ENCODE measurements at regions not wholly inside any gene's neighbourhood (a gene's known extent, or its start where the extent isn't known, plus 50 kb on each side); places are given as distances from the start of the nearest gene placed in this dataset. TPM values are rescaled to one million over a fixed set of nuclear protein-coding genes. Genes with fewer than 3 reads are reported as not detected.

DNA sequence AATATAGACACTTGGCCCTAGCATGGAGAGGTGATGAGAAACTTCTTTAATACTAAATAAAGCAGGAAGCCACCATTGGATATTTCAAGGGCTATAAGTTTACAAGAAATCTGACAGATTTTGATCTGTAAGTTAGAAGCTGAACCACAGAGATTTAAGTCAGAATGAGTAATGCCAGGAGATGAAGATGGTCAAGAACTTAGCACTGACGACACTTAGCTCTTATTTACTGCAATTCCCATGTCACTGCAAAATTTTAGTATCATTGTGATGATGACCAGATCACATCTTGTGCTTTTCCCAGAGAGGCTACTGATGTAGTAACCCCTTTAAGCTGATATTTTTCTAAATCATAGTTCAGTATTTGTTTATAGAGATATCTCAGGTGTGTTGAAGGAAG is 59.4 kb upstream of the CD96 start:
- peaks cover 0 to 6% (median 0%) of the 10 kb centered on the region in 5 donors for H3K4me1 ChIP-seq (ENCODE audit: control insufficient read depth in 5 of 5, insufficient read depth in 5 of 5, low read length in 5 of 5)

DNA sequence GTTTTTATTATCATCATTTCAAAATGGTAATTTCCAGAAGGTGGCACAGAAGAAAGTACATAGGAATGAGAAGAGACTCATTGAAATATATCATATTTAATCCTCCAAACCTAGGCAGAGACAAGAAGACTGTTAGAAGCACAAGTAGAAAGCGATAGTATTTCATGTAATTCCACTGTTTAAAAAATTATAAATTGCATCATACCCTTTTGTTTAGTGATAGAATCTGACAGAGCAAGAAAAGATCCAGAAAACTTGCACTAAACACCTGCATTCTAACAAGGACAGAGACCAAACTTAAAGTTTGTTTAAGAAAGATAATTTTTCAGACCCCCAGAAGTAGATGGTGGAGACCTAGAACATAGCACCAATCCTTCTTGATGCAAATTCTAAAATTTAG is 56.9 kb upstream of the CD96 start:
- Histone ChIP-seq H3K27ac (ENCODE audit: low read depth in 1 of 2, low read length in 1 of 2) (no peak overlapping the region), H3K4me1 (ENCODE audit: control insufficient read depth in 5 of 5, insufficient read depth in 5 of 5, low read length in 5 of 5) (peaks cover 0 to 6% (median 0%) of the 10 kb centered on the region in 5 donors), H3K4me3 (no peak overlapping the region), H3K9me3 (ENCODE audit: control insufficient read depth in 4 of 4, insufficient read depth in 3 of 4, low read length in 3 of 4) (peaks cover 0 to 7% (median 0%) of the 10 kb centered on the region in 4 donors), H3K9ac (ENCODE audit: insufficient read depth in 1 of 2, low read length in 2 of 2) (no peak overlapping the region), H3K27me3 (ENCODE audit: control insufficient read depth in 3 of 3, insufficient read depth in 3 of 3, low read length in 2 of 3) (no peaks in the 10 kb centered on the region), H3K36me3 (ENCODE audit: control insufficient read depth in 4 of 4, insufficient read depth in 4 of 4, low read length in 4 of 4) (no peaks in the 10 kb centered on the region)
- TF ChIP-seq, protein P1, sequence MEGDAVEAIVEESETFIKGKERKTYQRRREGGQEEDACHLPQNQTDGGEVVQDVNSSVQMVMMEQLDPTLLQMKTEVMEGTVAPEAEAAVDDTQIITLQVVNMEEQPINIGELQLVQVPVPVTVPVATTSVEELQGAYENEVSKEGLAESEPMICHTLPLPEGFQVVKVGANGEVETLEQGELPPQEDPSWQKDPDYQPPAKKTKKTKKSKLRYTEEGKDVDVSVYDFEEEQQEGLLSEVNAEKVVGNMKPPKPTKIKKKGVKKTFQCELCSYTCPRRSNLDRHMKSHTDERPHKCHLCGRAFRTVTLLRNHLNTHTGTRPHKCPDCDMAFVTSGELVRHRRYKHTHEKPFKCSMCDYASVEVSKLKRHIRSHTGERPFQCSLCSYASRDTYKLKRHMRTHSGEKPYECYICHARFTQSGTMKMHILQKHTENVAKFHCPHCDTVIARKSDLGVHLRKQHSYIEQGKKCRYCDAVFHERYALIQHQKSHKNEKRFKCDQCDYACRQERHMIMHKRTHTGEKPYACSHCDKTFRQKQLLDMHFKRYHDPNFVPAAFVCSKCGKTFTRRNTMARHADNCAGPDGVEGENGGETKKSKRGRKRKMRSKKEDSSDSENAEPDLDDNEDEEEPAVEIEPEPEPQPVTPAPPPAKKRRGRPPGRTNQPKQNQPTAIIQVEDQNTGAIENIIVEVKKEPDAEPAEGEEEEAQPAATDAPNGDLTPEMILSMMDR (IDR thresholded peaks at IDR 0.05; ENCODE audit: control extremely low read depth, extremely low read depth) = no peak
- no peak for DNase-seq
- no peak for ATAC-seq (ENCODE audit: insufficient read depth, low FRiP score)
- 88 to 98% methylated on average over 1 of the region's 1 CpG for WGBS, 2 donors

More for the DNA sequence above, 59.4 kb upstream of the CD96 start:
- Histone ChIP-seq H3K9ac (ENCODE audit: insufficient read depth in 1 of 2, low read length in 2 of 2) (no peak overlapping the region), H3K4me3 (no peak overlapping the region), H3K9me3 (ENCODE audit: control insufficient read depth in 4 of 4, insufficient read depth in 3 of 4, low read length in 3 of 4) (peaks cover 0 to 2% (median 0%) of the 10 kb centered on the region in 4 donors), H3K27me3 (ENCODE audit: control insufficient read depth in 3 of 3, insufficient read depth in 3 of 3, low read length in 2 of 3) (no peaks in the 10 kb centered on the region), H3K27ac (ENCODE audit: low read depth in 1 of 2, low read length in 1 of 2) (no peak overlapping the region), H3K36me3 (ENCODE audit: control insufficient read depth in 4 of 4, insufficient read depth in 4 of 4, low read length in 4 of 4) (no peaks in the 10 kb centered on the region)
- ATAC-seq (ENCODE audit: insufficient read depth, low FRiP score) = no peak
- DNase-seq = no peak
- WGBS, 2 donors = 89 to 90% methylated on average over 1 of the region's 1 CpG
- TF ChIP-seq, protein P1 (IDR thresholded peaks at IDR 0.05; ENCODE audit: control extremely low read depth, extremely low read depth) = no peak

Small RNA genes lying in the stretch of these regions (small RNA-seq; reads per million reads assigned to genes)
- not detected for gene ATP6V0CP2 (ENCODE audit: low replicate concordance)
